ENCODE measurements at regions not wholly inside any gene's neighbourhood (a gene's known extent, or its start where the extent isn't known, plus 50 kb on each side); places are given as distances from the start of the nearest gene placed in this dataset.

- no peak for DNase-seq (ENCODE audit: low read depth in 2 of 2)
These were observed 135.6 kb downstream of the ACTL7B start for GRCh38 chr9:108720191-108720642.

- DNase-seq (ENCODE audit: low read depth in 2 of 2), result no peak
These were observed 145.4 kb downstream of the ACTL7B start for GRCh38 chr9:108710424-108710823.

GRCh38 chr9:108709997-108710396, 145.8 kb downstream of the ACTL7B start:
- no peak for DNase-seq (ENCODE audit: low read depth in 2 of 2)

- no peak for DNase-seq (ENCODE audit: low read depth in 2 of 2)
These were observed 146.7 kb downstream of the ACTL7B start for GRCh38 chr9:108709126-108709525.

- DNase-seq (ENCODE audit: low read depth in 2 of 2), result no peak
These were observed 147.3 kb downstream of the ACTL7B start for GRCh38 chr9:108708448-108708847.

- DNase-seq (ENCODE audit: low read depth in 2 of 2), result no peak
These were observed 148.7 kb downstream of the ACTL7B start for GRCh38 chr9:108707120-108707519.

GRCh38 chr9:108704156-108704852, 151.5 kb downstream of the ACTL7B start:
- DNase-seq (ENCODE audit: low read depth in 2 of 2), result no peak

- no peak for DNase-seq (ENCODE audit: low read depth in 2 of 2)
These were observed 152.4 kb downstream of the ACTL7B start for GRCh38 chr9:108703429-108703828.

- DNase-seq (ENCODE audit: low read depth in 2 of 2), result no peak
These were observed 153.1 kb downstream of the ACTL7B start for GRCh38 chr9:108702681-108703080.

GRCh38 chr9:108698801-108699200, 157.0 kb downstream of the ACTL7B start:
- DNase-seq (ENCODE audit: low read depth in 2 of 2), result no peak

- DNase-seq (ENCODE audit: low read depth in 2 of 2), result no peak
These were observed 157.6 kb downstream of the ACTL7B start for GRCh38 chr9:108698231-108698630.

- no peak for DNase-seq (ENCODE audit: low read depth in 2 of 2)
These were observed 159.6 kb downstream of the ACTL7B start for GRCh38 chr9:108696156-108696555.

- no peak for DNase-seq (ENCODE audit: low read depth in 2 of 2)
These were observed 161.6 kb downstream of the ACTL7B start for GRCh38 chr9:108694170-108694569.

GRCh38 chr9:108691614-108692013, 164.2 kb downstream of the ACTL7B start:
- DNase-seq (ENCODE audit: low read depth in 2 of 2), result no peak

- DNase-seq (ENCODE audit: low read depth in 2 of 2), result no peak
These were observed 167.1 kb downstream of the ACTL7B start for GRCh38 chr9:108688676-108689075.

- DNase-seq (ENCODE audit: low read depth in 2 of 2), result no peak
These were observed 167.7 kb downstream of the ACTL7B start for GRCh38 chr9:108688051-108688450.

- DNase-seq (ENCODE audit: low read depth in 2 of 2), result no peak
These were observed 168.5 kb downstream of the ACTL7B start for GRCh38 chr9:108687006-108687987.

GRCh38 chr9:108684288-108685025, 171.3 kb downstream of the ACTL7B start:
- no peak for DNase-seq (ENCODE audit: low read depth in 2 of 2)

GRCh38 chr9:108683245-108683644, 172.5 kb downstream of the ACTL7B start:
- DNase-seq (ENCODE audit: low read depth in 2 of 2), result no peak

GRCh38 chr9:108681851-108682590, 173.8 kb downstream of the ACTL7B start:
- no peak for DNase-seq (ENCODE audit: low read depth in 2 of 2)

GRCh38 chr9:108680946-108681345, 174.8 kb downstream of the ACTL7B start:
- DNase-seq (ENCODE audit: low read depth in 2 of 2), result no peak
